ENCODE measurements at regions not wholly inside any gene's neighbourhood (a gene's known extent, or its start where the extent isn't known, plus 50 kb on each side); places are given as distances from the start of the nearest gene placed in this dataset.
"Not testable (repeated sequence)": the region's sequence is repeated elsewhere in the genome, so short reads cannot be mapped to it uniquely, and the experiment has no call there.

GRCh38 chr5:97496037-97496436 lies 313.0 kb upstream of the RIOK2 start:
- ATAC-seq: no peak
- Histone ChIP-seq H3K36me3 (no peaks in the 10 kb centered on the region), H3K27me3 (no peaks in the 10 kb centered on the region), H3K4me3 (no peak overlapping the region), H3K9me3 (no peaks in the 10 kb centered on the region), H3K4me1 (no peaks in the 10 kb centered on the region), H3K27ac (no peak overlapping the region)
- TF ChIP-seq, protein P1, sequence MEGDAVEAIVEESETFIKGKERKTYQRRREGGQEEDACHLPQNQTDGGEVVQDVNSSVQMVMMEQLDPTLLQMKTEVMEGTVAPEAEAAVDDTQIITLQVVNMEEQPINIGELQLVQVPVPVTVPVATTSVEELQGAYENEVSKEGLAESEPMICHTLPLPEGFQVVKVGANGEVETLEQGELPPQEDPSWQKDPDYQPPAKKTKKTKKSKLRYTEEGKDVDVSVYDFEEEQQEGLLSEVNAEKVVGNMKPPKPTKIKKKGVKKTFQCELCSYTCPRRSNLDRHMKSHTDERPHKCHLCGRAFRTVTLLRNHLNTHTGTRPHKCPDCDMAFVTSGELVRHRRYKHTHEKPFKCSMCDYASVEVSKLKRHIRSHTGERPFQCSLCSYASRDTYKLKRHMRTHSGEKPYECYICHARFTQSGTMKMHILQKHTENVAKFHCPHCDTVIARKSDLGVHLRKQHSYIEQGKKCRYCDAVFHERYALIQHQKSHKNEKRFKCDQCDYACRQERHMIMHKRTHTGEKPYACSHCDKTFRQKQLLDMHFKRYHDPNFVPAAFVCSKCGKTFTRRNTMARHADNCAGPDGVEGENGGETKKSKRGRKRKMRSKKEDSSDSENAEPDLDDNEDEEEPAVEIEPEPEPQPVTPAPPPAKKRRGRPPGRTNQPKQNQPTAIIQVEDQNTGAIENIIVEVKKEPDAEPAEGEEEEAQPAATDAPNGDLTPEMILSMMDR (IDR thresholded peaks at IDR 0.05): no peak
- intact Hi-C loops (cut with DNase I): no loop called here
- DNase-seq: no peak

DNA sequence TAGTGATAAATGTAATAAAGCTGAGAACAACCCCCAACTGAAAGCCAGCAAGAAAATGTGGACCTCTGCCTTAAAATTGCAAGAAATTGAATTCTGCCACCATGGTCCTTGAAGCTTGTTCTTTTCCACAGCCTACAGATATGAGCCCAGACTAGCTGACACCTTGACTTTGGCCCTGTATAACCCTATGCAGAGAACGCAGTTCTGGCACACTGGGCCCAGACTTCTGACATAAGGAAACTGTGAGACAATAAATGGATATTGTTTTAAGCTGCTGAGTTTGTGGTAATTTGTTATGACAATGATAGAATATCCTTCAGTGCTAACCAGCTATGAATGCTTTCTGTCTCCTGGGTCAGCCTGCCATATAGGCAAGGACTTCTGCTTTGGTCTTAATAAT lies 315.6 kb upstream of the RIOK2 start:
- H3K36me3 ChIP-seq: no peaks in the 10 kb centered on the region
- DNase-seq (no peak), ATAC-seq (no peak)
- H3K4me1 ChIP-seq: no peaks in the 10 kb centered on the region
- H3K27ac ChIP-seq: no peak overlapping the region
- H3K9me3 ChIP-seq: no peaks in the 10 kb centered on the region
- intact Hi-C loops (cut with DNase I): no loop called here
- no peak overlapping the region for H3K4me3 ChIP-seq
- TF ChIP-seq, protein P1 (IDR thresholded peaks at IDR 0.05): no peak
- H3K27me3 ChIP-seq: no peaks in the 10 kb centered on the region

DNA sequence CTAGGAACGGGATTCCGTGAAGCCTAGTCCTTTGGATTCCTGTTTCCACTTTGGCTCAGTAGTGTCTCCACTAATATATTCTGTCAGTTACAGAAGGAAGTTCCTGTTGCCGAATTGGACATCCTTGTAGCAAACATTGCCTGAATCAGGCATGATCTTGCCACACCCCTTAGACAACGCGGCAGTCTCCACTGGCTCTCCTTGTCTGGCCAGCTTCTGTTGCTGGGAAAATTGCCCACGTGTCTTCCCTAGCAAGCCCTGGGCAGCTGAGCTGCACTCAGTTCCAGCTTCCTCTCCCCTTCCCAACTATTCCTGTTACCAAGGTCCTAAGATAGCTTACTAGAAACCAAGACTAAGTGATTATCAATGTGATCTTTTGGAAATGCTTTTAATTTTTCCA lies 316.6 kb upstream of the RIOK2 start:
- H3K4me3 ChIP-seq: no peak overlapping the region
- H3K4me1 ChIP-seq: no peaks in the 10 kb centered on the region
- intact Hi-C loops (cut with DNase I): no loop called here
- H3K36me3 ChIP-seq: no peaks in the 10 kb centered on the region
- no peaks in the 10 kb centered on the region for H3K27me3 ChIP-seq
- ATAC-seq: no peak
- TF ChIP-seq, protein P1 (IDR thresholded peaks at IDR 0.05): no peak
- DNase-seq: no peak
- no peaks in the 10 kb centered on the region for H3K9me3 ChIP-seq
- H3K27ac ChIP-seq: no peak overlapping the region

GRCh38 chr5:97501286-97501964 lies 318.4 kb upstream of the RIOK2 start:
- DNase-seq (no peak), ATAC-seq (no peak)
- Histone ChIP-seq H3K9me3 (no peaks in the 10 kb centered on the region), H3K36me3 (no peaks in the 10 kb centered on the region), H3K4me1 (no peaks in the 10 kb centered on the region), H3K4me3 (no peak overlapping the region), H3K27ac (no peak overlapping the region), H3K27me3 (no peaks in the 10 kb centered on the region)
- intact Hi-C loops (cut with DNase I): no loop called here
- TF ChIP-seq, protein P1 (IDR thresholded peaks at IDR 0.05): no peak

DNA sequence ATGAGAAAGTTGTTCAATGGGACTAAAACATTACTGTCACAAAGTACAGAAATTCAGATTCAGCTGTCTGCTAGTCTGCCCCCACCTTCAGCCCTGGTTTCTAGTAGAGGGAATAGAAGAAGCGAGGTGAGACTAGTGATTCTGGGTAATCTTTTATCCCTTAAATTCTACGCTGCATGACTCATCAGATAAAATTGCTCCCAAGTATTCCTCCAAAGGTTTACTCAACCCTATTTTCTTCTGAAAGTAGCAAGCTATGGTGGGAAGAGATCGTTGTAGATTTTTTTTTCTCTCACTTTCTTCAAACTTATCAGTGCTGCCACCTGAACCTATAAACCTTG lies 318.9 kb upstream of the RIOK2 start:
- Histone ChIP-seq H3K36me3 (no peaks in the 10 kb centered on the region), H3K27ac (no peak overlapping the region), H3K27me3 (no peaks in the 10 kb centered on the region), H3K9me3 (no peaks in the 10 kb centered on the region), H3K4me3 (no peak overlapping the region), H3K4me1 (no peaks in the 10 kb centered on the region)
- ATAC-seq (no peak), DNase-seq (no peak)
- intact Hi-C loops (cut with DNase I): no loop called here
- TF ChIP-seq, protein P1 (IDR thresholded peaks at IDR 0.05): no peak

DNA sequence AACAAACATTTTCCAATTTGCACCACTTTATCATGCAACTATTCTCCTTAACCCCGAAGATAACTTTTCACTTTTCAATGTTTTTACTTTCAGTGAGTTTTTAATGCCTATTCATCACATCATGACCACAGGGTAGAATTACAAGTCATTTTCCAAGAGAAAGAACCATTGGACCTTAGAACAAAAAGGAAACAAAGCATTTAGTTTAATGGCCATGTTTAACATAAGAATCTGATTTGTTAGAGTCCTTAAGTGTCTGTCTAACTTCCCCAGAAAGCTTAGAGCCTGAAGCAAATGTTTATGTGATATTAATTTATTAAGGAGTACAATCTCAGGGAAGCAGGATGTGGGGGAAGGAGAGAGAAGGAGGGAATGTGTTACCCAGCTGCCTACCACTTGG lies 325.8 kb upstream of the RIOK2 start:
- Histone ChIP-seq H3K27ac (no peak overlapping the region), H3K4me3 (no peak overlapping the region), H3K36me3 (no peaks in the 10 kb centered on the region), H3K4me1 (no peaks in the 10 kb centered on the region), H3K27me3 (no peaks in the 10 kb centered on the region), H3K9me3 (no peaks in the 10 kb centered on the region)
- intact Hi-C loops (cut with DNase I): no loop called here
- DNase-seq: no peak
- no peak for ATAC-seq
- TF ChIP-seq, protein P1 (IDR thresholded peaks at IDR 0.05): no peak

DNA sequence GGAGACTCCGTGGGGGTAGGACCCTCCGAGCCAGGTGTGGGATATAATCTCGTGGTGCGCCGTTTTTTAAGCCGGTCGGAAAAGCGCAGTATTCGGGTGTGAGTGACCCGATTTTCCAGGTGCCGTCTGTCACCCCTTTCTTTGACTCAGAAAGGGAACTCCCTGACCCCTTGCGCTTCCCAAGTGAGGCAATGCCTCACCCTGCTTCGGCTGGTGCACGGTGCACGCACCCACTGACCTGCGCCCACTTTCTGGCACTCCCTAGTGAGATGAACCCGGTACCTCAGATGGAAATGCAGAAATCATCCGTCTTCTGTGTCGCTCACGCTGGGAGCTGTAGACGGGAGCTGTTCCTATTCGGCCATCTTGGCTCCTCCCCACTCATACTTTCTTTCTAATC lies 336.5 kb upstream of the RIOK2 start:
- H3K36me3 ChIP-seq; H3K4me3 ChIP-seq; H3K27ac ChIP-seq; H3K4me1 ChIP-seq; intact Hi-C loops (cut with DNase I); H3K27me3 ChIP-seq; H3K9me3 ChIP-seq; DNase-seq; ATAC-seq: not testable (repeated sequence)

DNA sequence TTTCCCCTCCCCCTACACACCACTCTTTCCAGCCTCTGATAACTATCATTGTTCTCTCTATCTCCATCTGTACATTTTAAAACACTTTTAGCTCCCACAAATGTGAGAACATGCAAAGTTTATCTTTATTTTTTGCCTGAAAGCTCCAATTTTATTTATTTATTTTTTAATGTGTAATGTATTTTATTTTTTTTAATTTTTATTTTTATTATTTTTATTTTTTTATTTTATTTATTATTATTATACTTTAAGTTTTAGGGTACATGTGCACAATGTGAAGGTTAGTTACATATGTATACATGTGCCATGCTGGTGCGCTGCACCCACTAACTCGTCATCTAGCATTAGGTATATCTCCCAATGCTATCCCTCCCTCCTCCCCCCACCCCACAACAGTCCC lies 340.3 kb upstream of the RIOK2 start:
- H3K36me3 ChIP-seq; DNase-seq; H3K4me1 ChIP-seq; H3K4me3 ChIP-seq; H3K27ac ChIP-seq; intact Hi-C loops (cut with DNase I); ATAC-seq; H3K27me3 ChIP-seq; H3K9me3 ChIP-seq: not testable (repeated sequence)

Measured in upper lobe of right lung (tissue), 1 donor.